Colonic mucosa (tissue), 4 donors: ENCODE measurements at regions not wholly inside any gene's neighbourhood (a gene's known extent, or its start where the extent isn't known, plus 50 kb on each side); places are given as distances from the start of the nearest gene placed in this dataset.

Experiments
- DNase-seq: peaks from one replicate; pipeline ENCODE4 v3.0.0-alpha.2; 2020
- H3K27ac ChIP-seq: fragments of 200-600 bp; one replicate; pipeline ENCODE4 v1.8.0; 2021
- H3K27me3 ChIP-seq: fragments of 200-600 bp; one replicate; pipeline ENCODE4 v1.8.0; 2021
- H3K36me3 ChIP-seq: fragments of 200-600 bp; one replicate; pipeline ENCODE4 v1.8.0; 2021
- H3K4me1 ChIP-seq: fragments of 200-600 bp; one replicate; pipeline ENCODE4 v1.8.0; 2021; ENCODE audit warnings: mild to moderate bottlenecking
- H3K4me3 ChIP-seq: fragments of 200-600 bp; one replicate; pipeline ENCODE4 v1.8.0; 2021
- H3K9ac ChIP-seq, 2 donors: one replicate each; pipeline ENCODE4 v1.7.0; 2013; ENCODE audit warnings: control low read depth in 2 of 2, low read depth in 2 of 2, low read length in 2 of 2
- H3K9me3 ChIP-seq: fragments of 200-600 bp; one replicate; pipeline ENCODE4 v1.8.0; 2021
- CTCF ChIP-seq: fragments of 200-600 bp; IDR thresholded peaks from one replicate; pipeline ENCODE4 v1.8.0; 2022; ENCODE audit warnings: antibody characterized with exemption, mild to moderate bottlenecking
- intact Hi-C: fragments of 100-400 bp; cut with DNase I; formaldehyde crosslinking; loops from one replicate; pipeline ENCODE4 v1.14.1; 2022
- donor health status: healthy.
- donor health status: DM: no; HTN: no; CAD: no.
- donor health status: DM: no; HTN: no; CAD: no.

- Histone ChIP-seq H3K9me3 (no peaks in the 10 kb centered on the region), H3K9ac (no peak overlapping the region), H3K4me3 (no peak overlapping the region), H3K27ac (no peak overlapping the region), H3K27me3 (no peaks in the 10 kb centered on the region), H3K36me3 (no peaks in the 10 kb centered on the region), H3K4me1 (no peaks in the 10 kb centered on the region)
- intact Hi-C loops = no loop called here
- DNase-seq = no peak
- TF ChIP-seq CTCF = no peak
Measured at GRCh38 chr3:40867797-40868196, 331.5 kb upstream of the CTNNB1 start.

DNA sequence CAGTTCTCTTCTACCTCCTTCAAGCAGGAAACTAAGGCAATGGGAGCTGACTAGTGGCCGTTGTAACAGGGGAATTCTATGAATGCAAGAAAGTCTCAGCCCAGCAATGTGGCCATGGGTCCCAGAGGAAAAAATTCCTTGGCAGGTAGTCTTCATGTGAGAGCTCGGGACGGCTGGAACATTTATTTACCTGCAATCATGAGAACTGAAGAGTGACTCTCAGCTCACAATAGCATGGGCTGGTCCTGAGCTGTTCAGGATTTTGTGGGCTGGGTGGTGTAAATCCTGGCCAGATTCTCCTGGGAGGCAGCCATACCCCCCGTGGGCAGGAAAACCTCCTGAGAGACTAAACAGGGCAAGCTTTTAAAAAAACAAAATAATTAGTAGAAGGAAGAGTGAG is 330.3 kb upstream of the CTNNB1 start:
- DNase-seq = no peak
- H3K4me3 ChIP-seq = no peak overlapping the region
- no peak overlapping the region for H3K27ac ChIP-seq
- H3K36me3 ChIP-seq = no peaks in the 10 kb centered on the region
- no peak for TF ChIP-seq CTCF
- no peaks in the 10 kb centered on the region for H3K9me3 ChIP-seq
- H3K27me3 ChIP-seq = no peaks in the 10 kb centered on the region
- intact Hi-C loops = no loop called here
- H3K9ac ChIP-seq = no peak overlapping the region
- H3K4me1 ChIP-seq = no peaks in the 10 kb centered on the region

DNA sequence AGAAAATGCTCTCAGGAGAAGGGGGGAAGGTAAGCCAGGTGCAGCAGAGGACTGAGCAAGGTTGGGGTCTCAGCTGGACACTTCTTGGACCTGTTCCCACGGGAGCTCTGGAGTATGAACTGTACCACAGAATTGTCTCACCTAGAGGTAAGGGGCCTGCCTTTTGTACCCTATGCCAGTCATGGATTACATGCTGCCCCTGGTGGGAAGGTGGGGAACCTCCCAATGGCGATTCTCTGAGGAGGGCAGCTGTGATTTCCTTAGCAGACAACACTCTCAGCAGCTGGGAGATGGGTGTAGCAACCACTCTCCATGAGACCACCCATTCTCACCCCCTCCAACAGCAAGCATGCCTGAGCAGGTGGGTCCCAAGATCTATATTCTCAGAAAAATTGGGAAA is 329.4 kb upstream of the CTNNB1 start:
- no peak overlapping the region for H3K9ac ChIP-seq
- no peak overlapping the region for H3K27ac ChIP-seq
- no peaks in the 10 kb centered on the region for H3K27me3 ChIP-seq
- no peaks in the 10 kb centered on the region for H3K36me3 ChIP-seq
- TF ChIP-seq CTCF = no peak
- no peak for DNase-seq
- H3K4me3 ChIP-seq = no peak overlapping the region
- H3K4me1 ChIP-seq = no peaks in the 10 kb centered on the region
- no peaks in the 10 kb centered on the region for H3K9me3 ChIP-seq
- intact Hi-C loops = no loop called here

DNA sequence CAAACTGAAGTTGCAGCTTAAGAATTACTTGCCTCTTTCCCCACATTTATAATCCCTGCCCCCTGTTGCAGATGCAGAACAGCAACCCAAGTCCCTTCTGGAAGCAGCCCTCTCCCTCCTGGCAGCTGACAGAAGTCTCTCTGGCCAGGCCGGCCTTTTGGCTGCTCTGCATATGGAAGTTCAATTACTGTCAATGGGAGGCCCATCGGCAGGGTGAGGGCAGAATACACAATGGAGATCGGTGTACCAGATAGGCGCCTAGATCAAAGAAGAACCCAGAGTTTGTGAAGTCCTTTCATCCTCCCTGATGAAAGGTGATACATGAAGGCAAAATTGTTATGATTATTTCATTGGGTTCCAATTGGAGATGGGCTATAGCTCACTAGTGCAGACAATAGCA is 327.9 kb upstream of the CTNNB1 start:
- no peak for TF ChIP-seq CTCF
- no peaks in the 10 kb centered on the region for H3K36me3 ChIP-seq
- no peaks in the 10 kb centered on the region for H3K27me3 ChIP-seq
- H3K4me1 ChIP-seq = no peaks in the 10 kb centered on the region
- no peak for DNase-seq
- no peak overlapping the region for H3K9ac ChIP-seq
- no peak overlapping the region for H3K27ac ChIP-seq
- intact Hi-C loops = no loop called here
- no peak overlapping the region for H3K4me3 ChIP-seq
- no peaks in the 10 kb centered on the region for H3K9me3 ChIP-seq

- Histone ChIP-seq H3K36me3 (no peaks in the 10 kb centered on the region), H3K4me3 (no peak overlapping the region), H3K27me3 (no peaks in the 10 kb centered on the region), H3K4me1 (no peaks in the 10 kb centered on the region), H3K9ac (no peak overlapping the region), H3K27ac (no peak overlapping the region), H3K9me3 (no peaks in the 10 kb centered on the region)
- intact Hi-C loops = no loop called here
- no peak for TF ChIP-seq CTCF
- DNase-seq = no peak
Measured at GRCh38 chr3:40872258-40872920, 326.9 kb upstream of the CTNNB1 start.
